ENCODE measurements at regions not wholly inside any gene's neighbourhood (a gene's known extent, or its start where the extent isn't known, plus 50 kb on each side); places are given as distances from the start of the nearest gene placed in this dataset.

GRCh38 chr2:133906926-133907325 is 338.7 kb upstream of the NCKAP5 start:
- Mint-ChIP-seq H3K4me1 (ENCODE audit: low read depth) (no peaks in the 10 kb centered on the region), H3K27me3 (no peaks in the 10 kb centered on the region), H3K36me3 (ENCODE audit: low read depth) (no peaks in the 10 kb centered on the region), H3K27ac (no peak overlapping the region), H3K4me3 (no peak overlapping the region), H3K9me3 (peaks cover 22% of the 10 kb centered on the region)
- intact Hi-C loops (cut with micrococcal nuclease): no loop called here

- no peaks in the 10 kb centered on the region for H3K27me3 Mint-ChIP-seq
- H3K36me3 Mint-ChIP-seq (ENCODE audit: low read depth): no peaks in the 10 kb centered on the region
- intact Hi-C loops (cut with micrococcal nuclease): no loop called here
These were observed 339.9 kb upstream of the NCKAP5 start for GRCh38 chr2:133908171-133908570.

GRCh38 chr2:133918141-133918540 is 335.7 kb upstream of the MGAT5 start:
- H3K36me3 Mint-ChIP-seq (ENCODE audit: low read depth): no peaks in the 10 kb centered on the region
- no peak overlapping the region for H3K27ac Mint-ChIP-seq
- no peaks in the 10 kb centered on the region for H3K27me3 Mint-ChIP-seq
- no peaks in the 10 kb centered on the region for H3K9me3 Mint-ChIP-seq
- no peak overlapping the region for H3K4me3 Mint-ChIP-seq
- no peaks in the 10 kb centered on the region for H3K4me1 Mint-ChIP-seq (ENCODE audit: low read depth)
- intact Hi-C loops (cut with micrococcal nuclease): no loop called here

More at GRCh38 chr2:133908171-133908570, 339.9 kb upstream of the NCKAP5 start:
- Mint-ChIP-seq H3K27ac (no peak overlapping the region), H3K9me3 (peaks cover 22% of the 10 kb centered on the region), H3K4me3 (no peak overlapping the region), H3K4me1 (ENCODE audit: low read depth) (no peaks in the 10 kb centered on the region)

GRCh38 chr2:133919285-133919684 is 334.6 kb upstream of the MGAT5 start:
- Mint-ChIP-seq H3K9me3 (no peaks in the 10 kb centered on the region), H3K36me3 (ENCODE audit: low read depth) (no peaks in the 10 kb centered on the region), H3K27ac (no peak overlapping the region), H3K4me1 (ENCODE audit: low read depth) (no peaks in the 10 kb centered on the region), H3K27me3 (no peaks in the 10 kb centered on the region), H3K4me3 (no peak overlapping the region)
- intact Hi-C loops (cut with micrococcal nuclease): no loop called here

- no peak overlapping the region for H3K27ac Mint-ChIP-seq
These were observed 326.0 kb upstream of the MGAT5 start for GRCh38 chr2:133927894-133928293.

GRCh38 chr2:133936096-133936495 is 317.8 kb upstream of the MGAT5 start:
- no peaks in the 10 kb centered on the region for H3K4me1 Mint-ChIP-seq (ENCODE audit: low read depth)
- intact Hi-C loops (cut with micrococcal nuclease): no loop called here
- H3K9me3 Mint-ChIP-seq: no peaks in the 10 kb centered on the region
- H3K27ac Mint-ChIP-seq: no peak overlapping the region
- no peak overlapping the region for H3K4me3 Mint-ChIP-seq
- no peaks in the 10 kb centered on the region for H3K36me3 Mint-ChIP-seq (ENCODE audit: low read depth)
- H3K27me3 Mint-ChIP-seq: no peaks in the 10 kb centered on the region

More at GRCh38 chr2:133927894-133928293, 326.0 kb upstream of the MGAT5 start:
- no peaks in the 10 kb centered on the region for H3K9me3 Mint-ChIP-seq
- no peak overlapping the region for H3K4me3 Mint-ChIP-seq
- no peaks in the 10 kb centered on the region for H3K27me3 Mint-ChIP-seq
- H3K36me3 Mint-ChIP-seq (ENCODE audit: low read depth): no peaks in the 10 kb centered on the region
- no peaks in the 10 kb centered on the region for H3K4me1 Mint-ChIP-seq (ENCODE audit: low read depth)
- intact Hi-C loops (cut with micrococcal nuclease): no loop called here

GRCh38 chr2:133936601-133937000 is 317.3 kb upstream of the MGAT5 start:
- Mint-ChIP-seq H3K4me1 (ENCODE audit: low read depth) (no peaks in the 10 kb centered on the region), H3K27ac (no peak overlapping the region), H3K36me3 (ENCODE audit: low read depth) (no peaks in the 10 kb centered on the region), H3K27me3 (no peaks in the 10 kb centered on the region), H3K4me3 (no peak overlapping the region), H3K9me3 (no peaks in the 10 kb centered on the region)
- intact Hi-C loops (cut with micrococcal nuclease): no loop called here

- Mint-ChIP-seq H3K27me3 (no peaks in the 10 kb centered on the region), H3K27ac (no peak overlapping the region), H3K4me1 (ENCODE audit: low read depth) (no peaks in the 10 kb centered on the region), H3K9me3 (no peaks in the 10 kb centered on the region), H3K36me3 (ENCODE audit: low read depth) (no peaks in the 10 kb centered on the region), H3K4me3 (no peak overlapping the region)
- intact Hi-C loops (cut with micrococcal nuclease): no loop called here
These were observed 316.2 kb upstream of the MGAT5 start for GRCh38 chr2:133937669-133938068.

- H3K36me3 Mint-ChIP-seq (ENCODE audit: low read depth): no peaks in the 10 kb centered on the region
- H3K4me1 Mint-ChIP-seq (ENCODE audit: low read depth): no peaks in the 10 kb centered on the region
- no peak overlapping the region for H3K4me3 Mint-ChIP-seq
- no peak overlapping the region for H3K27ac Mint-ChIP-seq
- no peaks in the 10 kb centered on the region for H3K9me3 Mint-ChIP-seq
- intact Hi-C loops (cut with micrococcal nuclease): no loop called here
- H3K27me3 Mint-ChIP-seq: peaks cover 2% of the 10 kb centered on the region
These were observed 313.7 kb upstream of the MGAT5 start for GRCh38 chr2:133940134-133940533.

- no peak overlapping the region for H3K4me3 Mint-ChIP-seq
- H3K36me3 Mint-ChIP-seq (ENCODE audit: low read depth): no peaks in the 10 kb centered on the region
- H3K9me3 Mint-ChIP-seq: no peaks in the 10 kb centered on the region
- H3K27me3 Mint-ChIP-seq: peaks cover 2% of the 10 kb centered on the region
- intact Hi-C loops (cut with micrococcal nuclease): no loop called here
- H3K4me1 Mint-ChIP-seq (ENCODE audit: low read depth): no peaks in the 10 kb centered on the region
- no peak overlapping the region for H3K27ac Mint-ChIP-seq
These were observed 312.2 kb upstream of the MGAT5 start for GRCh38 chr2:133941666-133942065.

GRCh38 chr2:133942398-133942797 is 311.5 kb upstream of the MGAT5 start:
- intact Hi-C loops (cut with micrococcal nuclease): no loop called here
- H3K27me3 Mint-ChIP-seq: peaks cover 2% of the 10 kb centered on the region
- no peak overlapping the region for H3K4me3 Mint-ChIP-seq
- H3K9me3 Mint-ChIP-seq: no peaks in the 10 kb centered on the region
- no peaks in the 10 kb centered on the region for H3K36me3 Mint-ChIP-seq (ENCODE audit: low read depth)
- H3K4me1 Mint-ChIP-seq (ENCODE audit: low read depth): no peaks in the 10 kb centered on the region
- H3K27ac Mint-ChIP-seq: no peak overlapping the region

GRCh38 chr2:133943108-133943507 is 310.8 kb upstream of the MGAT5 start:
- Mint-ChIP-seq H3K9me3 (no peaks in the 10 kb centered on the region), H3K27ac (no peak overlapping the region), H3K4me1 (ENCODE audit: low read depth) (no peaks in the 10 kb centered on the region), H3K27me3 (peaks cover 2% of the 10 kb centered on the region), H3K4me3 (no peak overlapping the region), H3K36me3 (ENCODE audit: low read depth) (no peaks in the 10 kb centered on the region)
- intact Hi-C loops (cut with micrococcal nuclease): no loop called here

- intact Hi-C loops (cut with micrococcal nuclease): no loop called here
- Mint-ChIP-seq H3K4me1 (ENCODE audit: low read depth) (no peaks in the 10 kb centered on the region), H3K27me3 (peaks cover 2% of the 10 kb centered on the region), H3K4me3 (no peak overlapping the region), H3K27ac (no peak overlapping the region), H3K36me3 (ENCODE audit: low read depth) (no peaks in the 10 kb centered on the region), H3K9me3 (no peaks in the 10 kb centered on the region)
These were observed 308.8 kb upstream of the MGAT5 start for GRCh38 chr2:133945089-133945488.

GRCh38 chr2:133947057-133947456 is 306.8 kb upstream of the MGAT5 start:
- Mint-ChIP-seq H3K9me3 (peaks cover 8% of the 10 kb centered on the region), H3K4me1 (ENCODE audit: low read depth) (no peaks in the 10 kb centered on the region), H3K36me3 (ENCODE audit: low read depth) (no peaks in the 10 kb centered on the region), H3K4me3 (no peak overlapping the region), H3K27me3 (peaks cover 2% of the 10 kb centered on the region), H3K27ac (no peak overlapping the region)
- intact Hi-C loops (cut with micrococcal nuclease): no loop called here

- peaks cover 2% of the 10 kb centered on the region for H3K27me3 Mint-ChIP-seq
- peaks cover 8% of the 10 kb centered on the region for H3K9me3 Mint-ChIP-seq
- H3K4me3 Mint-ChIP-seq: no peak overlapping the region
- intact Hi-C loops (cut with micrococcal nuclease): no loop called here
- H3K4me1 Mint-ChIP-seq (ENCODE audit: low read depth): no peaks in the 10 kb centered on the region
- no peaks in the 10 kb centered on the region for H3K36me3 Mint-ChIP-seq (ENCODE audit: low read depth)
- H3K27ac Mint-ChIP-seq: no peak overlapping the region
These were observed 305.1 kb upstream of the MGAT5 start for GRCh38 chr2:133948610-133949290.
